CD14-positive monocyte (primary cell): ENCODE measurements at regions not wholly inside any gene's neighbourhood (a gene's known extent, or its start where the extent isn't known, plus 50 kb on each side); places are given as distances from the start of the nearest gene placed in this dataset.

Experiments used
- DNase-seq, 3 donors: peaks; one replicate each; pipeline ENCODE4 v3.0.0-alpha.2; 2011 to 2022
- H2AFZ ChIP-seq: 2 replicates; pipeline ENCODE4 v1.6.0; 2012; ENCODE audit warnings: mild to moderate bottlenecking, low read depth, low read length, inconsistent platforms; ENCODE audit not compliant: insufficient read depth, poor library complexity, severe bottlenecking
- H3K27ac ChIP-seq, 2 donors: 1 replicate in 1 of 2; 2 replicates in 1 of 2; pipeline ENCODE4 v1.5.1; 2012 to 2013; ENCODE audit warnings: low read length in 2 of 2, control low read depth in 1 of 2, inconsistent platforms in 1 of 2, low read depth in 1 of 2, mild to moderate bottlenecking in 1 of 2
- H3K27me3 ChIP-seq, 2 donors: one replicate each; pipeline versions ENCODE4 v1.6.0 to v1.6.1; 2011 to 2013; ENCODE audit warnings: low read length in 2 of 2; ENCODE audit not compliant: control insufficient read depth in 2 of 2, insufficient read depth in 2 of 2
- H3K36me3 ChIP-seq, 2 donors: replicated peaks in 1 of 2; 1 replicate in 1 of 2; 2 replicates in 1 of 2; pipeline versions ENCODE4 v1.5.1 to v1.6.1; 2012 to 2013; ENCODE audit warnings: low read length in 2 of 2, control low read depth in 1 of 2, inconsistent platforms in 1 of 2, mild to moderate bottlenecking in 1 of 2; ENCODE audit not compliant: insufficient read depth in 2 of 2, control insufficient read depth in 1 of 2
- H3K4me1 ChIP-seq, 2 donors: 1 replicate in 1 of 2; 2 replicates in 1 of 2; pipeline versions ENCODE4 v1.5.1 to v1.6.1; 2012 to 2013; ENCODE audit warnings: low read length in 2 of 2, control low read depth in 1 of 2, inconsistent platforms in 1 of 2, mild to moderate bottlenecking in 1 of 2, moderate library complexity in 1 of 2; ENCODE audit not compliant: insufficient read depth in 2 of 2, control insufficient read depth in 1 of 2
- H3K4me2 ChIP-seq: replicated peaks from 2 replicates; pipeline ENCODE3; 2012; ENCODE audit warnings: low read length, moderate library complexity, mild to moderate bottlenecking; ENCODE audit not compliant: poor library complexity, severe bottlenecking; ENCODE audit errors: extremely low read depth
- H3K4me3 ChIP-seq, 3 experiments: fragments of 200-600 bp in 1 of 3; sonication (generic) in 1 of 3; replicated peaks in 1 of 3; 1 replicate in 2 of 3; 2 replicates in 1 of 3; pipeline ENCODE4 v1.5.1; 2011 to 2013; ENCODE audit warnings: low read length in 3 of 3, mild to moderate bottlenecking in 3 of 3, control low read depth in 2 of 3, low read depth in 2 of 3, inconsistent platforms in 1 of 3, moderate library complexity in 1 of 3
- H3K79me2 ChIP-seq: 2 replicates; pipeline ENCODE4 v1.6.0; 2012; ENCODE audit warnings: mild to moderate bottlenecking, control low read depth, inconsistent platforms, low read length, moderate library complexity; ENCODE audit not compliant: insufficient read depth
- H3K9ac ChIP-seq: 2 replicates; pipeline ENCODE4 v1.6.0; 2017; ENCODE audit warnings: low read length, mild to moderate bottlenecking; ENCODE audit not compliant: insufficient read depth, poor library complexity, severe bottlenecking
- H3K9me3 ChIP-seq, 2 donors: replicated peaks in 1 of 2; 1 replicate in 1 of 2; 2 replicates in 1 of 2; pipeline versions ENCODE4 v1.5.1 to v1.6.1; 2012 to 2013; ENCODE audit warnings: low read length in 2 of 2, control low read depth in 1 of 2; ENCODE audit not compliant: control insufficient read depth in 1 of 2, insufficient read depth in 1 of 2
- H4K20me1 ChIP-seq: 2 replicates; pipeline ENCODE4 v1.6.0; 2012; ENCODE audit warnings: mild to moderate bottlenecking, low read length, control low read depth, moderate library complexity; ENCODE audit not compliant: insufficient read depth
- H3K27ac Mint-ChIP-seq, 7 donors: one replicate each; pipeline ENCODE4 v1.8.0; 2020; ENCODE audit warnings: mild to moderate bottlenecking in 7 of 7, mixed read lengths in 7 of 7, moderate library complexity in 6 of 7, inconsistent platforms in 2 of 7
- H3K27me3 Mint-ChIP-seq, 3 donors: one replicate each; pipeline ENCODE4 v1.8.0; 2021 to 2022; ENCODE audit warnings: low read depth in 3 of 3, mild to moderate bottlenecking in 3 of 3, mixed read lengths in 3 of 3, moderate library complexity in 3 of 3, inconsistent platforms in 1 of 3
- H3K36me3 Mint-ChIP-seq, 2 donors: one replicate each; pipeline ENCODE4 v1.8.0; 2020; ENCODE audit warnings: mixed read lengths in 2 of 2, inconsistent platforms in 1 of 2, mild to moderate bottlenecking in 1 of 2
- H3K4me1 Mint-ChIP-seq: one replicate; pipeline ENCODE4 v1.8.0; 2020; ENCODE audit warnings: mild to moderate bottlenecking, mixed read lengths
- H3K4me3 Mint-ChIP-seq, 2 donors: one replicate each; pipeline ENCODE4 v1.8.0; 2020; ENCODE audit warnings: mild to moderate bottlenecking in 2 of 2, mixed read lengths in 2 of 2, moderate library complexity in 1 of 2
- H3K9me3 Mint-ChIP-seq, 7 donors: one replicate each; pipeline ENCODE4 v1.8.0; 2020 to 2022; ENCODE audit warnings: mixed read lengths in 7 of 7, mild to moderate bottlenecking in 6 of 7, moderate library complexity in 6 of 7, inconsistent platforms in 2 of 7
- CTCF ChIP-seq: fragments of 200-600 bp; IDR thresholded peaks from one replicate; pipeline ENCODE4 v1.8.0; 2022; ENCODE audit warnings: antibody characterized with exemption, mild to moderate bottlenecking
- WGBS: methylation state at CpG from one replicate; pipeline ENCODE4 v1.1.5; 2013; ENCODE audit warnings: missing lambda C conversion rate; ENCODE audit not compliant: insufficient coverage; 5-methylcytosine and 5-hydroxymethylcytosine counted together
- intact Hi-C, 2 donors: fragments of 100-400 bp; cut with micrococcal nuclease; formaldehyde crosslinking; loops; one replicate each; pipeline versions ENCODE4 v1.15.0 to v1.15.1; 2023

GRCh38 chr1:177690996-177691395 lies 278.9 kb downstream of the SEC16B start:
- no peaks in the 10 kb centered on the region for H3K27me3 ChIP-seq
- TF ChIP-seq CTCF, result no peak
- no peaks in the 10 kb centered on the region for H3K79me2 ChIP-seq
- intact Hi-C loops, result no loop called here
- Mint-ChIP-seq H3K27ac (no peak overlapping the region), H3K4me3 (no peak overlapping the region), H3K36me3 (no peaks in the 10 kb centered on the region), H3K4me1 (no peaks in the 10 kb centered on the region), H3K9me3 (peaks cover 14 to 31% (median 19%) of the 10 kb centered on the region in 7 donors), H3K27me3 (peaks cover 0 to 2% (median 0%) of the 10 kb centered on the region in 3 donors)
- DNase-seq, result no peak
- H3K4me2 ChIP-seq, result no peak overlapping the region
- H3K9ac ChIP-seq, result no peak overlapping the region
- H3K27ac ChIP-seq, result no peak overlapping the region
- H3K9me3 ChIP-seq, result peaks cover 14 to 21% of the 10 kb centered on the region in 2 donors
- no peaks in the 10 kb centered on the region for H3K36me3 ChIP-seq
- no peak overlapping the region for H2AFZ ChIP-seq
- no peaks in the 10 kb centered on the region for H4K20me1 ChIP-seq
- no peak overlapping the region for H3K4me3 ChIP-seq
- no peaks in the 10 kb centered on the region for H3K4me1 ChIP-seq

GRCh38 chr1:177687544-177687943 lies 282.3 kb downstream of the SEC16B start:
- H4K20me1 ChIP-seq, result no peaks in the 10 kb centered on the region
- no peak for TF ChIP-seq CTCF
- no peak overlapping the region for H3K27ac ChIP-seq
- intact Hi-C loops, result no loop called here
- Mint-ChIP-seq H3K4me1 (no peaks in the 10 kb centered on the region), H3K36me3 (no peaks in the 10 kb centered on the region), H3K27me3 (peaks cover 0 to 2% (median 0%) of the 10 kb centered on the region in 3 donors), H3K27ac (no peak overlapping the region), H3K4me3 (no peak overlapping the region), H3K9me3 (peaks cover 5 to 21% (median 13%) of the 10 kb centered on the region in 7 donors)
- no peak overlapping the region for H3K4me3 ChIP-seq
- no peaks in the 10 kb centered on the region for H3K79me2 ChIP-seq
- no peak overlapping the region for H3K9ac ChIP-seq
- no peaks in the 10 kb centered on the region for H3K27me3 ChIP-seq
- 52% methylated on average over 3 of the region's 3 CpGs for WGBS
- H3K4me1 ChIP-seq, result no peaks in the 10 kb centered on the region
- peaks cover 6 to 26% of the 10 kb centered on the region in 2 donors for H3K9me3 ChIP-seq
- no peak for DNase-seq
- no peak overlapping the region for H2AFZ ChIP-seq
- H3K36me3 ChIP-seq, result no peaks in the 10 kb centered on the region
- no peak overlapping the region for H3K4me2 ChIP-seq
